K562 (cell line): ENCODE measurements at regions not wholly inside any gene's neighbourhood (a gene's known extent, or its start where the extent isn't known, plus 50 kb on each side); places are given as distances from the start of the nearest gene placed in this dataset.
"Not testable (repeated sequence)": the region's sequence is repeated elsewhere in the genome, so short reads cannot be mapped to it uniquely, and the experiment has no call there.

Experiments
- ATAC-seq: fragments of 200-7000 bp; cut with Tn5 transposase; 3 replicates; pipeline ENCODE4 v1.9.1; 2020; ENCODE audit warnings: moderate library complexity
- BruUV-seq: library from RNA; stranded (reverse); fragments of 400-500 nt; replicated peaks from 2 replicates; lab custom pipeline; 2021; lab: Mats Ljungman, UMichigan
- CTCF ChIA-PET: fragments of 300-600 bp; formaldehyde crosslinking; extraction: SDS; loops from one replicate; lab custom pipeline; 2021; ENCODE audit warnings: low intra/inter-chr PET ratio; lab: Yijun Ruan, JAX
- POLR2A ChIA-PET: fragments of 300-600, 350-650 bp; sonication (Branson Sonifier 250); formaldehyde crosslinking; extraction: SDS; loops from one replicate; lab custom pipeline; 2021; ENCODE audit warnings: antibody characterized with exemption, inconsistent platforms; lab: Yijun Ruan, JAX
- DNase-seq, 4 experiments: peaks; one replicate each; pipeline versions ENCODE4 v3.0.0 to v3.0.0-alpha.2; 2011 to 2018; ENCODE audit warnings: low spot score in 3 of 4, mixed read lengths in 3 of 4; ENCODE audit errors: extremely low read depth in 1 of 4
- FAIRE-seq: peaks from 2 replicates; lab custom pipeline; 2011; peaks lifted over from hg19 to GRCh38; lab: Jason Lieb, UNC
- H2AFZ ChIP-seq: 2 replicates; pipeline ENCODE4 v1.6.0; 2011; ENCODE audit warnings: low read depth, low read length, control low read depth, inconsistent platforms
- H3K27ac ChIP-seq: fragments of 200-600 bp; 3 replicates; pipeline ENCODE4 v1.8.0; 2011; ENCODE audit warnings: low read depth, mild to moderate bottlenecking, control low read depth, inconsistent platforms, low read length, moderate library complexity, mixed read lengths; ENCODE audit errors: extremely low read depth
- H3K27me3 ChIP-seq, 2 experiments: fragments of 300-600 bp in 1 of 2; 2 replicates in 1 of 2; 3 replicates in 1 of 2; pipeline versions ENCODE4 v1.6.0 to v1.8.0; 2011; ENCODE audit warnings: inconsistent platforms in 2 of 2, low read length in 2 of 2, mild to moderate bottlenecking in 1 of 2, mixed read lengths in 1 of 2, moderate library complexity in 1 of 2; ENCODE audit not compliant: control insufficient read depth in 2 of 2, insufficient read depth in 2 of 2
- H3K36me3 ChIP-seq: fragments of 300-600 bp; 3 replicates; pipeline ENCODE4 v1.8.0; 2011; ENCODE audit warnings: mild to moderate bottlenecking, low read length, inconsistent platforms; ENCODE audit not compliant: control insufficient read depth, insufficient read depth
- H3K4me1 ChIP-seq, 2 experiments: fragments of 200-600 bp in 1 of 2; replicated peaks in 1 of 2; 2 replicates in 1 of 2; 3 replicates in 1 of 2; pipeline versions ENCODE4 v1.5.1 to v1.8.0; 2011; ENCODE audit warnings: inconsistent platforms in 2 of 2, low read length in 2 of 2, mild to moderate bottlenecking in 1 of 2, mixed read lengths in 1 of 2, moderate library complexity in 1 of 2; ENCODE audit not compliant: control insufficient read depth in 2 of 2, insufficient read depth in 2 of 2
- H3K4me2 ChIP-seq: 2 replicates; pipeline ENCODE4 v1.6.1; 2011; ENCODE audit warnings: low read length, control low read depth, inconsistent platforms, mixed read lengths; ENCODE audit not compliant: insufficient read depth
- H3K4me3 ChIP-seq: fragments of 200-600 bp; sonication (generic), shearing (Covaris generic); 2 replicates; pipeline ENCODE4 v1.5.1; 2016; ENCODE audit warnings: control low read depth, inconsistent platforms
- H3K79me2 ChIP-seq: fragments of 200-600 bp; 3 replicates; pipeline ENCODE4 v1.8.0; 2011; ENCODE audit warnings: low read length, inconsistent platforms; ENCODE audit not compliant: control insufficient read depth, insufficient read depth
- H3K9ac ChIP-seq, 2 experiments: 2 replicates each; pipeline versions ENCODE4 v1.6.0 to v1.6.1; 2011; ENCODE audit warnings: low read depth in 2 of 2, low read length in 2 of 2, control low read depth in 1 of 2, inconsistent platforms in 1 of 2, mild to moderate bottlenecking in 1 of 2, mixed read lengths in 1 of 2; ENCODE audit not compliant: insufficient read depth in 1 of 2
- H3K9me1 ChIP-seq: one replicate; pipeline ENCODE4 v1.6.0; 2011; ENCODE audit warnings: inconsistent platforms, mild to moderate bottlenecking, low read length, moderate library complexity; ENCODE audit not compliant: control insufficient read depth, insufficient read depth
- H3K9me3 ChIP-seq: replicated peaks from 2 replicates; pipeline ENCODE4 v1.5.1; 2011; ENCODE audit warnings: low read depth, low read length, inconsistent platforms; ENCODE audit not compliant: control insufficient read depth, insufficient read depth
- H4K20me1 ChIP-seq: replicated peaks from 2 replicates; pipeline ENCODE4 v1.6.1; 2011; ENCODE audit warnings: low read length, inconsistent platforms, mixed read lengths; ENCODE audit not compliant: control insufficient read depth, insufficient read depth
- DLX4 ChIP-seq: fragments of 250-450 bp; sonication (Bioruptor Pico); IDR thresholded peaks from 2 replicates; pipeline ENCODE4 v1.6.1; 2021; ENCODE audit warnings: mild to moderate bottlenecking
- NRF1 ChIP-seq, 2 experiments: fragments of 450-650 bp; IDR thresholded peaks in 1 of 2; conservative IDR thresholded peaks in 1 of 2; 2 replicates each; pipeline ENCODE4 v1.6.1; 2014; ENCODE audit warnings: mild to moderate bottlenecking in 2 of 2
- PML ChIP-seq: IDR thresholded peaks from 2 replicates; pipeline ENCODE4 v1.6.1; 2012; ENCODE audit warnings: low read length, inconsistent platforms
- SNIP1 ChIP-seq: fragments of 450-650 bp; IDR thresholded peaks from 2 replicates; pipeline ENCODE4 v1.7.1; 2017; ENCODE audit warnings: low read depth, mild to moderate bottlenecking
- ZFP91 ChIP-seq: sonication (generic); formaldehyde crosslinking; IDR thresholded peaks from 2 replicates; pipeline ENCODE4 v1.8.0; 2022; ENCODE audit warnings: mild to moderate bottlenecking, missing genetic modification reagents
- ZNF592 ChIP-seq: fragments of 450-650 bp; IDR thresholded peaks from 2 replicates; pipeline ENCODE4 v1.6.1; 2017; ENCODE audit warnings: antibody characterized with exemption, mild to moderate bottlenecking
- WGBS: fragments of 100-300 bp; shearing (Covaris generic); methylation state at CpG from one replicate; pipeline ENCODE4 v1.1.6; 2016; ENCODE audit warnings: low coverage, mixed read lengths; ENCODE audit not compliant: insufficient coverage; ENCODE audit errors: missing lambda C conversion rate; 5-methylcytosine and 5-hydroxymethylcytosine counted together
- in situ Hi-C: fragments of 300-500 bp; cut with MboI; formaldehyde crosslinking; loops from 4 replicates; pipeline ENCODE4 v1.15.0; 2018; ENCODE audit warnings: inconsistent platforms, mixed read lengths
- intact Hi-C: fragments of 100-400 bp; cut with micrococcal nuclease; formaldehyde crosslinking; loops from 2 replicates; pipeline ENCODE4 v1.14.2; 2022

DNA sequence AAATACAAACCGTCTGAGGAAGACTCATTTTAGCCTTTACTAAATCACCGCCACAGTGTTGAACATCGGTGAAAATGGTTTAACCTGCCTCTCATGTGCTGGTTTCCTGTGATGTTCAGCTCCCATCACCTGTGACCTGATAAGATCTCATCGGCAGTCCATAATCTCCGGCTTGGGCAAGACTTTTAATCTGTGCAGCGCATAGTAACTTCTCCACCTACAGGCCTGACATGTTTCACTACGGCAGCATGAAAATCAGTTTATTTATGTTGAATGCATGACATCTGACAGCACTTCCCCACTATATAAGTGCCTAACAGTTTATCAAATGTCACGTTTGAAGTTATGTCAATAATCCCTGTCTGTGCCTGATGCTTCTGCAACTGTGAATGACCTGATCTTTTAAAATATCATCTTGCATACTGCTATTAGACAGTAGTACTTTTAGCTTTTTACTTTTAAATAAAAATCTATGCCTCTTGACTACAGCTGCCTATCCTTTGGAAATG lies 1919.8 kb upstream of the AGA start (continued):
- TF ChIP-seq SNIP1 (no peak), DLX4 (CRISPR knock-in tag) (no peak), ZFP91 (CRISPR knock-in tag) (no peak), PML (no peak), ZNF592 (no peak), NRF1 (conservative IDR thresholded peaks at IDR 0.05 in 1 of 2, IDR thresholded peaks at IDR 0.05 in 1 of 2) (no peak)
- TF ChIP-seq, all 486 proteins: peak for 0

DNA sequence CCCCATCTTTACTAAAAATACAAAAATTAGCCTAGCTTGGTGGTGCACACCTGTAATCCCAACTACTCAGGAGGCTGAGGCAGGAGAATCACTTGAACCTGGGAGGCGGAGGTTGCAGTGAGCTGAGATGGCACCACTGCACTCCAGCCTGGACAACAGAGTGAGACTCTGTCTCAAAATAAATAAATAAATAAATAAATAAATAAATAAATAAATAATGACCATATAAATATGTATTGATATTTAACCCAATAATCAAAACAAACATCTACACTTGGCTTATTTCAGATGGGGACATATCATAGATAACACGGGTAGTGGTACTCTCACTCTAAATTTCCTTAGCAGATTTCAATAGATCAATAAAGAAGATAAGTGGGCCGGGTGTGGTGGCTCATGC lies 1923.7 kb upstream of the AGA start:
- H3K4me2 ChIP-seq, ATAC-seq, POLR2A ChIA-PET, DNase-seq, in situ Hi-C loops, H3K9ac ChIP-seq, H3K4me1 ChIP-seq, H3K36me3 ChIP-seq, H3K27ac ChIP-seq, H2AFZ ChIP-seq, H4K20me1 ChIP-seq, H3K79me2 ChIP-seq, H3K9me3 ChIP-seq, H3K9me1 ChIP-seq, H3K27me3 ChIP-seq, CTCF ChIA-PET, H3K4me3 ChIP-seq, intact Hi-C loops, FAIRE-seq, BruUV-seq: not testable (repeated sequence)
- WGBS: 0% methylated on average over 2 of the region's 3 CpGs
